Common myeloid progenitor, CD34-positive (primary cell): ENCODE measurements at regions not wholly inside any gene's neighbourhood (a gene's known extent, or its start where the extent isn't known, plus 50 kb on each side); places are given as distances from the start of the nearest gene placed in this dataset.

Source experiments
- CTCF ChIA-PET: fragments of 350-600 bp; sonication (Branson Sonifier 250); formaldehyde crosslinking; loops from one replicate; lab custom pipeline; 2021; ENCODE audit warnings: antibody characterized with exemption; lab: Charles Lee
- POLR2A ChIA-PET: fragments of 350-600 bp; sonication (Branson Sonifier 250); formaldehyde crosslinking; loops from one replicate; lab custom pipeline; 2021; ENCODE audit warnings: antibody characterized with exemption; lab: Charles Lee
- DNase-seq, 3 donors: peaks; one replicate each; pipeline versions ENCODE4 v3.0.0 to v3.0.0-alpha.2; 2013
- H3K27ac ChIP-seq, 2 experiments: 1 replicate in 1 of 2; 2 replicates in 1 of 2; pipeline ENCODE4 v1.7.0; 2013; ENCODE audit warnings: inconsistent platforms in 2 of 2, low read length in 2 of 2, mild to moderate bottlenecking in 2 of 2, low read depth in 1 of 2, moderate library complexity in 1 of 2; ENCODE audit not compliant: severe bottlenecking in 2 of 2, insufficient read depth in 1 of 2, poor library complexity in 1 of 2
- H3K27me3 ChIP-seq, 5 experiments: replicated peaks in 2 of 5; 1 replicate in 3 of 5; 2 replicates in 2 of 5; pipeline versions ENCODE4 v1.6.1 to v1.7.0; 2013; ENCODE audit warnings: low read length in 4 of 5, mild to moderate bottlenecking in 2 of 5, moderate library complexity in 2 of 5, inconsistent platforms in 1 of 5; ENCODE audit not compliant: insufficient read depth in 5 of 5, control insufficient read depth in 4 of 5
- H3K36me3 ChIP-seq, 4 experiments: 1 replicate in 2 of 4; 2 replicates in 2 of 4; pipeline versions ENCODE4 v1.6.1 to v1.7.0; 2013; ENCODE audit warnings: low read length in 3 of 4, control low read depth in 1 of 4, mild to moderate bottlenecking in 1 of 4; ENCODE audit not compliant: control insufficient read depth in 4 of 4, insufficient read depth in 4 of 4
- H3K4me1 ChIP-seq, 4 experiments: 1 replicate in 3 of 4; 2 replicates in 1 of 4; pipeline versions ENCODE4 v1.6.1 to v1.7.1; 2013; ENCODE audit warnings: low read length in 3 of 4, mild to moderate bottlenecking in 3 of 4, control low read depth in 1 of 4, inconsistent platforms in 1 of 4, moderate library complexity in 1 of 4; ENCODE audit not compliant: control insufficient read depth in 4 of 4, insufficient read depth in 4 of 4; ENCODE audit errors: control extremely low read depth in 1 of 4
- H3K4me3 ChIP-seq, 7 experiments: 1 replicate in 4 of 7; 2 replicates in 3 of 7; pipeline versions ENCODE4 v1.5.1 to v1.7.0; 2013; ENCODE audit warnings: mild to moderate bottlenecking in 7 of 7, low read length in 6 of 7, moderate library complexity in 6 of 7, inconsistent platforms in 2 of 7, low read depth in 2 of 7, control low read depth in 1 of 7; ENCODE audit not compliant: insufficient read depth in 4 of 7, control insufficient read depth in 1 of 7; ENCODE audit errors: extremely low read depth in 1 of 7
- H3K9me3 ChIP-seq, 5 experiments: 1 replicate in 4 of 5; 2 replicates in 1 of 5; pipeline versions ENCODE4 v1.6.1 to v1.7.1; 2013; ENCODE audit warnings: low read length in 4 of 5, mild to moderate bottlenecking in 2 of 5, inconsistent platforms in 1 of 5, low read depth in 1 of 5, moderate library complexity in 1 of 5; ENCODE audit not compliant: control insufficient read depth in 4 of 5, insufficient read depth in 2 of 5; ENCODE audit errors: control extremely low read depth in 1 of 5
- WGBS: methylation state at CpG from one replicate; pipeline ENCODE4 v1.1.5; 2013; ENCODE audit not compliant: insufficient coverage; 5-methylcytosine and 5-hydroxymethylcytosine counted together

- 94% methylated on average over 2 of the region's 3 CpGs for WGBS
- no peaks in the 10 kb centered on the region for H3K36me3 ChIP-seq
- ChIA-PET CTCF (interaction anchor here (1.0 kb wide), 1 partner anchor 12 kb away, joined by 3 read pairs; no protein-coding TSS in a partner anchor), POLR2A (no interaction called here)
- H3K4me1 ChIP-seq, result no peaks in the 10 kb centered on the region
- H3K9me3 ChIP-seq, result peaks cover 0 to 13% (median 6%) of the 10 kb centered on the region in 5 experiments
- no peak overlapping the region for H3K4me3 ChIP-seq
- no peak for DNase-seq
- H3K27me3 ChIP-seq, result peaks cover 8 to 67% (median 17%) of the 10 kb centered on the region in 5 experiments
- H3K27ac ChIP-seq, result no peak overlapping the region
These were observed 112.0 kb downstream of the TMEM174 start for GRCh38 chr5:73284985-73285384.

DNA sequence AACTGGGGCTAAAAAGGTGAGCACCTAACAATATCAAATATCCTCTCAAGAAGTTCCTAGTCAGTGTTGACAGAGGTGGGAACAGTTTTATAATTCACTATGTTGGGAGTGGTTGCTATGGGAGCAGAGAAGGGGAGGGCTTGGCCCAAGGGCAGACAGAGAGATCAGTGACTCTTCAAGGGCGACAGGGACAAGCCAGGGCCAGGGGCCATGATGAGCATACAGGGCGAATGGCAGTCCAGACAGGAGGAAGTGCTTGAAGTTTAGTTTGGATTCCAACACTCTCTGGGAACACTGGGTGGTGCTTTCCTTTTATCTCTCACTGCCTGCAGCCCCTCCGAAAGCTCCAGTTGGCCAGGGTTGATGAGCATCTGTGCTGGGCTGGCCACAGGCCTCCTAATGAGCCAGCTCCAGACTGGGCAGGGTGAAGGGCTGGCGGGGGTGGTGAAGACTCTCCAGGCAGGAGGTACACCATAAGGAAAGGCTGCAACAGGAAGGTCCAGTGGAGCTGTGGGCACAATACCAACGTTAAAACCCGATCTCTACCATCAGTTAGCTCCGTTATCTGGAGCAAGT is 111.3 kb downstream of the TMEM174 start:
- DNase-seq, result no peak
- WGBS, result 84% methylated on average over 5 of the region's 7 CpGs
- POLR2A ChIA-PET, result no interaction called here
- Histone ChIP-seq H3K36me3 (no peaks in the 10 kb centered on the region), H3K27me3 (peaks cover 6 to 66% (median 18%) of the 10 kb centered on the region in 5 experiments), H3K4me3 (no peak overlapping the region), H3K9me3 (peaks cover 0 to 13% (median 6%) of the 10 kb centered on the region in 5 experiments), H3K4me1 (no peaks in the 10 kb centered on the region), H3K27ac (no peak overlapping the region)
- CTCF ChIA-PET, result interaction anchor here (1.0 kb wide), 1 partner anchor 12 kb away, joined by 3 read pairs; no protein-coding TSS in a partner anchor

DNA sequence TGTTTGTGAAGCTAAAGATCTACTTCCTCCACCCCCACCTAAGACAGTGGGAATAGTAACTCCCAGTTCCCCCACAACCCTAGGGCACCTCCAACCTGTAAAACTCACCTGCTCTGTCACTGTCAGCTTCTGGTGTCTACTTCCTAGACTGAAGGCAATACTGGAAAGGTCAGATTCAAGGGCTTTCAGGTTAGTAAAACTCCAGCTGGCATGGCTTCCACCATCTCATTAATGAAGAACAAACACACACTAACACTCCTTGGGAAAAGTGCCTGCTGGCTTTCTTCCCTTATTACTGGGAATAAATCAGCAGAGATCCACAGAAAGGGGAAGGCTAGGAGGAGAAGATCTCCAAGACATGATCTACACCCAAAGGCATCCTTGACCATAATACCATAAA is 109.9 kb downstream of the TMEM174 start:
- no peak for DNase-seq
- Histone ChIP-seq H3K4me1 (no peaks in the 10 kb centered on the region), H3K36me3 (no peaks in the 10 kb centered on the region), H3K27me3 (peaks cover 5 to 66% (median 18%) of the 10 kb centered on the region in 5 experiments), H3K4me3 (no peak overlapping the region), H3K9me3 (peaks cover 0 to 6% (median 5%) of the 10 kb centered on the region in 5 experiments), H3K27ac (no peak overlapping the region)
- CTCF ChIA-PET, result no interaction called here
- POLR2A ChIA-PET, result no interaction called here

DNA sequence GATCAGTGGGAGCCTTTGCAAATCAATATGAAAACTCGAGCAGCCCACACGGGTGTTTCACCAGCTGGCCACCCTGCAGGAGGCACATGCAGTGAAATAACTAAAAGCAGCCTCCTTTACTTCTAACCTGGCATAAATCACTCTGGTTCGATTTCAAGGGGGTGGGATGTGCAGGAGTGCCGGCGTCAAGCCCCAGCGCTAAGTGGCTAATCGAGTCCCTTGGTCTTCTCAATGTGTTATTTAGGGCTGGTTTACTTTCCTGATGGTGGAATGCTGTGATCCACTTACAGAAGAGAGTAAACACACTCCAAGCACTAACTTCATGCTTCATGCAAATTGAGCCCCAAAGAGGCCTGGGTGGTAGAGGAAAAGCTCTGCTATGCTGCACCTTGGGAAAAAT is 109.4 kb downstream of the TMEM174 start:
- ChIA-PET CTCF (interaction anchor here (0.7 kb wide), 1 partner anchor 68 kb away, joined by 3 read pairs; no protein-coding TSS in a partner anchor), POLR2A (no interaction called here)
- Histone ChIP-seq H3K27ac (no peak overlapping the region), H3K9me3 (peaks cover 0 to 6% (median 4%) of the 10 kb centered on the region in 5 experiments), H3K36me3 (no peaks in the 10 kb centered on the region), H3K27me3 (peaks cover 6 to 70% (median 18%) of the 10 kb centered on the region in 5 experiments), H3K4me1 (no peaks in the 10 kb centered on the region), H3K4me3 (no peak overlapping the region)
- DNase-seq, result no peak
- WGBS, result 56% methylated on average over 2 of the region's 7 CpGs

GRCh38 chr5:73280821-73281746 is 108.1 kb downstream of the TMEM174 start:
- Histone ChIP-seq H3K27me3 (peaks cover 6 to 70% (median 19%) of the 10 kb centered on the region in 5 experiments), H3K36me3 (no peaks in the 10 kb centered on the region), H3K4me1 (no peaks in the 10 kb centered on the region), H3K4me3 (no peak overlapping the region), H3K27ac (no peak overlapping the region), H3K9me3 (no peaks in the 10 kb centered on the region)
- ChIA-PET POLR2A (no interaction called here), CTCF (no interaction called here)
- 55% methylated on average over 15 of the region's 20 CpGs for WGBS
- no peak for DNase-seq

GRCh38 chr5:73280386-73280785 is 107.4 kb downstream of the TMEM174 start:
- H3K4me1 ChIP-seq, result no peaks in the 10 kb centered on the region
- peaks cover 7 to 70% (median 21%) of the 10 kb centered on the region in 5 experiments for H3K27me3 ChIP-seq
- POLR2A ChIA-PET, result no interaction called here
- H3K9me3 ChIP-seq, result no peaks in the 10 kb centered on the region
- no peak overlapping the region for H3K4me3 ChIP-seq
- CTCF ChIA-PET, result no interaction called here
- no peak for DNase-seq
- no peaks in the 10 kb centered on the region for H3K36me3 ChIP-seq
- 81% methylated on average over 2 of the region's 2 CpGs for WGBS
- no peak overlapping the region for H3K27ac ChIP-seq

GRCh38 chr5:73279805-73280204 is 106.8 kb downstream of the TMEM174 start:
- H3K27ac ChIP-seq, result no peak overlapping the region
- ChIA-PET POLR2A (no interaction called here), CTCF (no interaction called here)
- no peaks in the 10 kb centered on the region for H3K9me3 ChIP-seq
- H3K36me3 ChIP-seq, result no peaks in the 10 kb centered on the region
- DNase-seq, result no peak
- H3K4me1 ChIP-seq, result no peaks in the 10 kb centered on the region
- H3K4me3 ChIP-seq, result no peak overlapping the region
- peaks cover 7 to 65% (median 24%) of the 10 kb centered on the region in 5 experiments for H3K27me3 ChIP-seq
- no CpG with 5 or more reads among the region's 1 CpG for WGBS
